ENCODE measurements at regions not wholly inside any gene's neighbourhood (a gene's known extent, or its start where the extent isn't known, plus 50 kb on each side); places are given as distances from the start of the nearest gene placed in this dataset.

DNA sequence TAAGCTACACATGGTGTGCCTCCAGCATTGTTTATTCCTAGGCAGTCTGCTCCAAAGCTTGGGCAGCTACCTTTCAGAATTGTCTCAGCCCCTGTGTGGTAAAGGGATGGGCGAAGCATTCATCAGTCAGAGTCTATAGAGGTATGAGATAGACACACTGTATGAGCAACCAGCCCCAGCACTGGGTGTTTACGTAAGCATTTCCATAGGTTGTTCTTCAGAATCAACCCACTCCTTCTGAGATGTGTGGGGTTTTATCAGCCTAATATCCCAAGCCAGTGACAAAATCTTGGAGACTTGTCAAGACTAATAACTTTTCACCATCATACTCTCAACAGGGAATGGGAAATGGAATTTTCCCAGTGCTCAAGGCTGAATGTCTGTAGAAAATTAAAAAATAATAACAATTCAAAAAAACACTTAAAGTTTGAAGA is 98.2 kb downstream of the BTG1 start:
- no peak for TF ChIP-seq GATA2 (IDR thresholded peaks at IDR 0.05; ENCODE audit: low read depth, low read length)
- no peak for TF ChIP-seq GATA3 (IDR thresholded peaks at IDR 0.05; ENCODE audit: low read depth, low read length)

DNA sequence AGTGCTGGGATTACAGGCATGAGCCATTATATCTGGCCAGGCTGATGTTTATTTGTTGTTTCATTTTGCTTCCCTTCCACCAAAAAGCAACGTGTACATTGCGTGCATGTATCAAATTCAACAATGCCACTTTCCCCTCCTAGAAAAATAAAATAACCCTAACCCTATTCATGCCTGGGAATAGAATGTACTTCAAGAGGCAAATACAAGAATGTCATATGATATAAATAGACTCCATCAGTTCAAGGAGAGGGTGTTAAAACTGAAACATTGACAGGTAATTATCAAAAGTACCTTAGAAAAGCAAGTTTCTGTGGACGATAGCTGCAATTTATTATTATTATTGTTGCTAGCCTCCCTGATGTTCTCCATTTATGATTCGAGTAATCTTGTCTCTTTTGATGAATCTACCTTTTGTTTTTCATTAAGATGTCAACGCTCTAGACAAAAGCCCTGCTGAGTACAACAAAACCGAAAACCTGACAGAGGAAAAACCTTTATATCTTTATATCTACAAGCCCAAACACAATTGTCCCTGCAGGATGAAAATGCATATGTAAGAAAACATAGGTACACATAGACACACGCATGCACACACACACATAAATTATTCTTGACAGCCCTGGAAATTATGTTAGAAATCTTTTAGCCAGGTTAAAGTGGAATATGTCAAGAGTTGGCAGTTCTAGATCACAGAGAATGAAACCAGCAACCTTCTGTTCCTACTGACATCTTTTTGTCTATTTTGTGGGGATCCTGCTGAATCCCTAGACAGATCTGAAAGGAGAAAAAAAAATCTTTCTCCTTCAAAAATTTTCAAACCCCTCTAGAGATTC is 98.9 kb downstream of the BTG1 start:
- no peak for TF ChIP-seq GATA2 (IDR thresholded peaks at IDR 0.05; ENCODE audit: low read depth, low read length)
- no peak for TF ChIP-seq GATA3 (IDR thresholded peaks at IDR 0.05; ENCODE audit: low read depth, low read length)

DNA sequence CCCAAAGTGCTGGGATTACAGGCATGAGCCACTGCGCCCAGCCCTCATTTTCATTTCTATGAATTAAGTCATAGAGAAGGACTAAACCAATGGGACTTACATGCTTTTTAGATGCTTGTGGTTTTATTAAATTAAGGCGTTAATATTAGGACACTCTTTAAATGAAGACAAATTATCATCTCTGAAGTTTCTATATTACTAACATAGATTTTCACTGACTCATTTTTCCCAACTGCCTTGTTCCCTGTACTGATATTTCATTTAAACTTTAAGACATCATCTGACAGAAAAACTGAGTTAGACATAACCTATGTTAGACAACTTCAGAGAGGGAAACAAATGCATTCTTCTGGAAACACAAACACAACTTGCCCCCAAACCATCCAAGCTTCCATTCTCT is 99.8 kb downstream of the BTG1 start:
- TF ChIP-seq GATA2 (IDR thresholded peaks at IDR 0.05; ENCODE audit: low read depth, low read length) (no peak), GATA3 (IDR thresholded peaks at IDR 0.05; ENCODE audit: low read depth, low read length) (no peak)

DNA sequence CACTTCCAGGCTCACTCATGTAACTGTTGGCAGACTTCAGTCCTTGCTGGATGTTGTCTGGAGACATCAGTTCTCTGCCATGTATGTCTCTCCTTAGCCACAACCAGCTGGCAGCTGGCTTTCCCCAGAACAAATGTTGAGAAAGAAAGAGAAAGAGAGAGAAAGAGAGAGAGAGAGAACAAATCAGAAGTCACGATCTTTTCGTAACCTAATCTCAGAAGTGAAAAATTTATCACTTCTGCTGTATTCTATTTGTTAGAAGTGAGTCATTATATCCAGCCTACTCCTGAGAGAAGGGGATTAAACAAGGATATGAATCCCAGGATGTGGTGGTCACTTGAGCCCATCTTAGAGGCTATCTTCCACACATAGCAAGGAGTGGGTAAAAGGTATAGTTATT is 101.2 kb downstream of the BTG1 start:
- TF ChIP-seq GATA3 (IDR thresholded peaks at IDR 0.05; ENCODE audit: low read depth, low read length) = no peak
- no peak for TF ChIP-seq GATA2 (IDR thresholded peaks at IDR 0.05; ENCODE audit: low read depth, low read length)

DNA sequence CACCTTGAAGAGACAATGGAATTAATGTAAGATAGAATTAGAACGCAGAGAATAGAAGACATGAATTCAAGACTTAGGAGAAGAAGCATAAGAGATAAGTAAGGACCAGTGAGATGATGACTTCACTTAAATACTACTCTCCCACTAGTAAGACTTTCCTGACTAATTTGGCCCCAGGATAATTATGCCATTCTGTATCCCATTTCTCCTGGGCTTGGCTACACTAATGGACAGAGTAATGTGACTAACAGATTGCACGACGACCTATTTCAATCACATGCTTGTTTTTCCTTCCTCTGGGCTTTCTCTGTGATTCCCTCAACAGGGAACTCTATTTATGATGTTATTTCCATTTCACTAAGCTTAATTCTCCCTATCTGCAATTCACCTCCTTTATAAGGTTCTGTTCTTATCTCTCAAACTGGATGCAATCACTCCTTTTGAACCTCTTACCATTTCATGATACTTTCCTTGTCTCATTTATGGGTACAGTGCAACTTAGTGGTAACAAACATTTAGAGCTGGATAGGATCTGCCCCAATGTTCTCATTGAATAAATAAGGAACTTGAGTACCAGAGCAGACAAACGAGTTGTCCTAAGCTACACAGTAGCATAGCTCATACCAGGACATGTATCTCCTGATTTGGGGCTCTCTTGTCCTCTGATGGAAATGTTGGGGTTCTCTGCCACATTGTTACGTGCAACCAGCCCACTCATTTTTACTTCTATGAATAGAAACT is 102.7 kb downstream of the BTG1 start:
- TF ChIP-seq GATA2 (IDR thresholded peaks at IDR 0.05; ENCODE audit: low read depth, low read length) = no peak
- no peak for TF ChIP-seq GATA3 (IDR thresholded peaks at IDR 0.05; ENCODE audit: low read depth, low read length)

DNA sequence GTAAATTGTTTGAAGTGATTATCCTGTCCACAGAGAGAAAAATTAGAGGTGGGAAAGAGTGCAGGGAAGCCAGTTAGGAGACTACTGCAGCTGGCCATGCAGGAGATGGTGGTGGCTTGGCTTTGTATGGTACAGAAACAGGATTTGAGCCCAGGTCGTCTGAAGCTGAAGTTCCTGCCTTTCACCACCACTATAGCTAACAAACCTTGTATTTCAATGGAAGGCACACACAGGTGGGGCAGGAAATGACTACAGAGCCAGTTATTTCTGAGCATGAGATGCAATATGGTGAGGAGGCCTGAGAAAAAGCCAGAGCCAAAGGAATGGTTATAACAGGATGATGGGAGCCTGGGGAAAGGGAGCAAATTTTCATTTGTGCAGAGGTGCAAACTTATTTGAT is 103.9 kb downstream of the BTG1 start:
- TF ChIP-seq GATA2 (IDR thresholded peaks at IDR 0.05; ENCODE audit: low read depth, low read length) (no peak), GATA3 (IDR thresholded peaks at IDR 0.05; ENCODE audit: low read depth, low read length) (no peak)

DNA sequence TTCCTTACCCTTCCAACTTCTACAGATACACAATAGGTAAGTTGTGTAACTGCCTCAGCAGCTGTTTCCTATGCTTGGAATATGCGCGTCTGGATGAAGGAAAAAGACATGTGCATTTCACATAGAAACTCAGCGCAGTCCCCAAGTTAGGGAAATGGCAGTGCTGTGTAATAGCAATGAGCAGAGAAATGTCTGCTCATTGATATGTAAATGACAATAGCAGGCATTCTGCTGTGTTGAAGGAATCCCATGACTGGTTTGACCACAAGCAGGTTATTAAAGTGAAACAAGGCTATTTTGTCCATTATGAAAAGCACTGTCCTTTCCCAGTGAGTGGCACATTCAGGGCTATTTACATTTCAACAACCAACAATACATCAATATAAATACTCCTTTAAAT is 106.6 kb downstream of the BTG1 start:
- TF ChIP-seq GATA3 (IDR thresholded peaks at IDR 0.05; ENCODE audit: low read depth, low read length) (no peak), GATA2 (IDR thresholded peaks at IDR 0.05; ENCODE audit: low read depth, low read length) (no peak)

DNA sequence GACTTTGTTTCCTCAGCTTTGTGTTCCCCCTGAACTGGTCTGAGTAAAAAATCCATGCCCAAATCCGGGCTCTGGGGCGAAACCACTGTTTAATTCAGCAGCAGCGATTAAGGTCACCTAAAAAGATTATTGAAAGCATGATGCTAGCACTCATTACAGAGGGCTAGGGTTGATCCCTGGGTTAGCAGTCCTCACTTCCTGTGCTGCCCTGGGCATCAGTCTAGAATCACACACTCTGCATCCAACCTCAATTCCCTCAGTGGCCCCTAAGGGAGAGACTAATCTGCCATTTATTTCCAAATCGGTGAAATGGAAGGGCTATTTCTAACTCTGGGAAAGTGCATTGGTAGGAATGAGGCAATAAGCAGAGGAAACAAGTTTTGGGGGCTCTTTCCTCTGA is 107.2 kb downstream of the BTG1 start:
- TF ChIP-seq GATA2 (IDR thresholded peaks at IDR 0.05; ENCODE audit: low read depth, low read length) = no peak
- TF ChIP-seq GATA3 (IDR thresholded peaks at IDR 0.05; ENCODE audit: low read depth, low read length) = no peak

DNA sequence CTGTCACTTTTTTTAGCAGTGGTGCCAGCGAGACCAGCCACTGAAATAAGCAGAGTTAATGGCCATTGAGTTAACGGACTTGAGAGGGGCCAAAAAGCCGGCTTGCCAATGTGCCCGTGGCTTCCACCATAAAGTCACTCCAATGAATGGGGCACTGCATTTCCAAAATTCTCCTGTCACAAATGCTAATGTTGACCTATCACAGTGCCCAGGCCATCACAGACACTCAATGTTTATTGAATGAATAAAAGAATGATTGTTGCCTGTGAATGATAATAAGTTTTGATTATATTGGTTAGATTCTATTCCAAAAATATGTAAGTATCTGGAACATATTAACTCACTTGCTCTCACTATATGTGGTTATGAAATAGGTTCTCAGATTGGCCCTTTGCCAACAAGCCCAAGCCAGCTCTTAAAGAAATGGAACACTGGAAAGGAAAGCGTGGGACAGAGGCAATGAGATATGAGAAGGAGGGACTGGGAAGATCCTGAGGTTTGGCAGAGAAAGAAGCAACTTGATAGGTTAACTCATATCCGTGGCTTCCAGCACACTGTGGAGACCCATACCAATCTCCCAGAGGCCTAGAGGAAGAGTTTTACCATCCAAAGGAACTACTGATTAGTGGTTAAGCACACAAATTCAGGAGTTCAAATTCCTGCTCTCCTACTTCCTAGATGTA is 108.7 kb downstream of the BTG1 start:
- TF ChIP-seq GATA3 (IDR thresholded peaks at IDR 0.05; ENCODE audit: low read depth, low read length) (no peak), GATA2 (IDR thresholded peaks at IDR 0.05; ENCODE audit: low read depth, low read length) (no peak)

DNA sequence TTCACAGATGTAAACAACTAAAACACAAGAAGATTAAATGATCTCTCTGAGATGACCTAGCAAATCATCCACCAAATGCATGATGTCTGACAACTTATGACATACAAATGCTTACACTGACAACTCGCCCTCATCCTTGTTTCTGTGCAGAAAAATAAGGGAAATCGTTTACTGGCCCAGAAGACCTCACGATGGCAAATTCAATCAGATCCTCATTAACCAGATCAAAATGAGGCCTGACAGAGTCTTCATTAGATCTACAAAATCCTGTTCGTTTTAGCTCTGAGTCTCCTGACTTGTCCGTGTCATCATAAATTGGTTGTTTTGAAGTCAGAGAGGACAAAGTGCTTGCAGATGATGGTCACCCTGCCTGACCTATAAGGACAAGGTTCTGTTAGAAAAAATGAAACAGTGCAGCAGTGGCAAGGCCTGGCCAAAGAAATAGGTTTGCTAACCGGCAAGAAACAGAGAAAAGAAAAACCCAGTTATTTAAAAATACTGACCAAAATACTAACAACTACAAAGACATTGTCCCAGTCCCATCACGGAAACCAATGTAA is 109.5 kb downstream of the BTG1 start:
- TF ChIP-seq GATA2 (IDR thresholded peaks at IDR 0.05; ENCODE audit: low read depth, low read length) = no peak
- TF ChIP-seq GATA3 (IDR thresholded peaks at IDR 0.05; ENCODE audit: low read depth, low read length) = no peak

DNA sequence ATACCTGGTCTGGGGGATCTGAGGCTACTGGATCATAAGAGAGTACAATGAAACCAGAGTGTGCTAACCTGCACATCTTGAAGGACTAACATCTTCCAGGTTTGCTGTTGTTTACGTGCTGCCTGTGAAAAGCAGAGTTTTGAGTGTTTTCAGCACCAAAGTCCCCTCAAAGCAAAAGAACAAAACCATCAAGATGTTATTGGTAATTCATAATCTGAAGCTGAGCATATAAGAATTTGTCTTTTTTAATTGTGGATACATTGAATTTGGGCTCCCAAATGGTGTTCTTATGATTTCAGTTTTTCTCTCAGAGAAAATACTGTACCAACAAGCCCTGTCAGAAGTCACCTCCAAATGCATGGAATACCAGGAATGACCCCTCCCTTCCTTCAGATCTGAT is 110.2 kb downstream of the BTG1 start:
- no peak for TF ChIP-seq GATA2 (IDR thresholded peaks at IDR 0.05; ENCODE audit: low read depth, low read length)

DNA sequence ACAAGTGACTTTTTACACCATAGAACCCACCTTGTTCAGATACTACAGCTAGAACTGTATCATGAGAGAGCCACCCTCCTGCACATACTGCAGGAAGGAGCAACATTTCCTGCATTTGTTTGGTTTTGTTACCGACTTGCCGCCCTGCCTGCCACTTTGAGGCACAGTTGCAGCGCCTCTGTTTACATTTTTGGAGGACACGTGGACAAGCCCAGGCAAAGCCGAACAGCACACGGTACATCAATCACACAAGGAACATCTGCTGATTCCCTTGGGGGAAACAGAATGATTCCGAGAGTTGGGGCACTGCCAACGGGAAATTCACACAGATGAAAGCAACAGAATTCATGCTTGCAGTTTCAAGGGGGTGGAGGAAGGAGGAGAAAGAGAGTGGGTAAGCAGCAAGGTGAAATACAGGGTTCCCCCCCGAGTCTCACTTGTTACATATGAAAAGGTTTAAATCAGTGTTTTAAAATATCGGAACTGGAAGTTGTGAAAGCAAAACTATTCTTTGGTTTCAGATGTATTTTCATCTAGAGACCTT is 110.7 kb downstream of the BTG1 start:
- no peak for TF ChIP-seq GATA2 (IDR thresholded peaks at IDR 0.05; ENCODE audit: low read depth, low read length)
- no peak for TF ChIP-seq GATA3 (IDR thresholded peaks at IDR 0.05; ENCODE audit: low read depth, low read length)

DNA sequence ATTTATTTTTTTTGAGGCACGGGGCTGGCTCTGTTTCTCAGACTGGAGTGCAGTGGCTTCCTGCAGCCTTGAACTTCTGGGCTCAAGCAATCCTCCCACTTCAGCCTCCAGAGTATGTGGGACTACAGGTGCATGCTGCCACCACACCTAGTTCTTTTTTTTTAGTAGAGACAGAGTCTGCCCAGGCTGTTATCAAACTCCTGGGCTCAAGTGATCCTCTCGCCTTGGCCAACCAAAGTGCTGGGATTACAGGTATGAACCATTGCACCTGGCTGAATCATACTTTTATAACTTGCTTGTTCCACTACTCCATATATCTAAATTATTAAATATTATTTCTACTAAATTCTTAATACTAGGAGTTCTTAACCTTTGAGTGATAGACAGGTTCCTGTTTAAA is 111.6 kb downstream of the BTG1 start:
- no peak for TF ChIP-seq GATA3 (IDR thresholded peaks at IDR 0.05; ENCODE audit: low read depth, low read length)
- no peak for TF ChIP-seq GATA2 (IDR thresholded peaks at IDR 0.05; ENCODE audit: low read depth, low read length)

DNA sequence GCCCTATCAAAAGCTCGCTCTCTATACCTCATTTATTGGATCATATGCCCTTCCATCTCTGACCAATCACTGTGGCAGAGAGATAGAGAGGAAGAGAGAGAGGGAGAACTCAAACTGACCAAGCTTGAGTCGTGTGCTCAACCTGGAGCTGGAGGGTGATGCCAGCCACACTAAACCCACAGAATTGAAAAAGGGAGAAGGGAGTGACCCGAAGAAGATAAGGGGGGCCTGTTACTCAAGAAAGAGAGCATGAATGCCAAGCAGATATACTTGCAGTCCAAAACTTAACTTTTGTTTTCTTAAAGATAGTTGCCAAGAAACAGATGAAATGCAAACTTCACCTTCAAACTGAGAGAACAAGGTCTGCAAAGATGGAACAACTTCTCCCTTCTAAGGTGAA is 112.7 kb downstream of the BTG1 start:
- no peak for TF ChIP-seq GATA2 (IDR thresholded peaks at IDR 0.05; ENCODE audit: low read depth, low read length)
- no peak for TF ChIP-seq GATA3 (IDR thresholded peaks at IDR 0.05; ENCODE audit: low read depth, low read length)
